SK-N-MC (cell line): ENCODE measurements at regions not wholly inside any gene's neighbourhood (a gene's known extent, or its start where the extent isn't known, plus 50 kb on each side); places are given as distances from the start of the nearest gene placed in this dataset.

Experiments used
- EZH2 ChIP-seq: fragments of 200-600 bp; sonication (generic); IDR thresholded peaks from one replicate; pipeline ENCODE4 v1.6.1; 2017; ENCODE audit warnings: antibody characterized with exemption
- FOXP2 ChIP-seq: optimal IDR thresholded peaks from 2 replicates; pipeline ENCODE3; 2011; ENCODE audit warnings: mild to moderate bottlenecking, moderate library complexity; ENCODE audit not compliant: insufficient read depth; ENCODE audit errors: extremely low read length, control extremely low read depth
- POLR2AphosphoS5 ChIP-seq: IDR thresholded peaks from 2 replicates; pipeline ENCODE4 v1.6.1; 2012; ENCODE audit warnings: mild to moderate bottlenecking, low read depth, low read length, borderline replicate concordance

GRCh38 chr2:453132-453531, 165.2 kb upstream of the ALKAL2 start:
- TF ChIP-seq EZH2 (no peak), POLR2AphosphoS5 (no peak), FOXP2 (no peak)
